ENCODE measurements at regions not wholly inside any gene's neighbourhood (a gene's known extent, or its start where the extent isn't known, plus 50 kb on each side); places are given as distances from the start of the nearest gene placed in this dataset.

- ATAC-seq (peak; percentile 44), DNase-seq (ENCODE audit: low spot score) (no peak)
Measured at GRCh38 chr9:82600536-82601292, 462.2 kb downstream of the RASEF start.

GRCh38 chr9:82601293-82601771, 461.6 kb downstream of the RASEF start:
- DNase-seq (ENCODE audit: low spot score) (no peak), ATAC-seq (peak; percentile 60)

GRCh38 chr9:82604947-82605656, 457.8 kb downstream of the RASEF start:
- peak; percentile 81 for ATAC-seq

GRCh38 chr9:82605657-82606031, 457.3 kb downstream of the RASEF start:
- ATAC-seq (no peak), DNase-seq (ENCODE audit: low spot score) (no peak)

More at GRCh38 chr9:82604947-82605656, 457.8 kb downstream of the RASEF start:
- DNase-seq (ENCODE audit: low spot score), result peak; percentile 89

GRCh38 chr9:82606071-82606470, 456.9 kb downstream of the RASEF start:
- ATAC-seq (peak; percentile 22), DNase-seq (ENCODE audit: low spot score) (no peak)

GRCh38 chr9:82606492-82607382, 456.2 kb downstream of the RASEF start:
- ATAC-seq, result peak; percentile 81
- DNase-seq (ENCODE audit: low spot score), result peak; percentile 58

- DNase-seq (ENCODE audit: low spot score), result no peak
- ATAC-seq, result no peak
Measured at GRCh38 chr9:82608487-82608886, 454.5 kb downstream of the RASEF start.

- DNase-seq (ENCODE audit: low spot score) (no peak), ATAC-seq (no peak)
Measured at GRCh38 chr9:82612942-82613341, 450.0 kb downstream of the RASEF start.

- no peak for ATAC-seq
Measured at GRCh38 chr9:82613498-82613897, 449.4 kb downstream of the RASEF start.

GRCh38 chr9:82616545-82616944, 446.4 kb downstream of the RASEF start:
- ATAC-seq, result no peak
- no peak for DNase-seq (ENCODE audit: low spot score)

More at GRCh38 chr9:82613498-82613897, 449.4 kb downstream of the RASEF start:
- no peak for DNase-seq (ENCODE audit: low spot score)

- DNase-seq (ENCODE audit: low spot score) (no peak), ATAC-seq (no peak)
Measured at GRCh38 chr9:82621447-82621846, 441.5 kb downstream of the RASEF start.

- DNase-seq (ENCODE audit: low spot score), result no peak
- no peak for ATAC-seq
Measured at GRCh38 chr9:82637368-82637767, 425.6 kb downstream of the RASEF start.

GRCh38 chr9:82645600-82645999, 417.3 kb downstream of the RASEF start:
- ATAC-seq, result no peak
- DNase-seq (ENCODE audit: low spot score), result no peak

- DNase-seq (ENCODE audit: low spot score) (no peak), ATAC-seq (no peak)
Measured at GRCh38 chr9:82650368-82650767, 412.6 kb downstream of the RASEF start.

- ATAC-seq (no peak), DNase-seq (ENCODE audit: low spot score) (no peak)
Measured at GRCh38 chr9:82651474-82651873, 411.5 kb downstream of the RASEF start.

- DNase-seq (ENCODE audit: low spot score) (no peak), ATAC-seq (no peak)
Measured at GRCh38 chr9:82665324-82665723, 397.6 kb downstream of the RASEF start.

- no peak for ATAC-seq
- no peak for DNase-seq (ENCODE audit: low spot score)
Measured at GRCh38 chr9:82668689-82669199, 394.2 kb downstream of the RASEF start.

GRCh38 chr9:82670000-82670399, 392.9 kb downstream of the RASEF start:
- no peak for DNase-seq (ENCODE audit: low spot score)
- no peak for ATAC-seq

- no peak for ATAC-seq
Measured at GRCh38 chr9:82670726-82671125, 392.2 kb downstream of the RASEF start.

GRCh38 chr9:82673201-82673600, 389.7 kb downstream of the RASEF start:
- ATAC-seq, result no peak

More at GRCh38 chr9:82670726-82671125, 392.2 kb downstream of the RASEF start:
- DNase-seq (ENCODE audit: low spot score), result no peak

GRCh38 chr9:82673919-82674318, 389.0 kb downstream of the RASEF start:
- no peak for ATAC-seq
- DNase-seq (ENCODE audit: low spot score), result no peak

More at GRCh38 chr9:82673201-82673600, 389.7 kb downstream of the RASEF start:
- no peak for DNase-seq (ENCODE audit: low spot score)
